ENCODE measurements at regions not wholly inside any gene's neighbourhood (a gene's known extent, or its start where the extent isn't known, plus 50 kb on each side); places are given as distances from the start of the nearest gene placed in this dataset.

- no peak for FAIRE-seq
- CTCF ChIA-PET: no interaction called here
- Histone ChIP-seq H3K36me3 (ENCODE audit: control insufficient read depth in 2 of 2, extremely low read depth in 1 of 2, insufficient read depth in 2 of 2, low read length in 2 of 2) (no peaks in the 10 kb centered on the region), H3K4me1 (ENCODE audit: control insufficient read depth, extremely low read depth, insufficient read depth, low read length) (no peaks in the 10 kb centered on the region), H3K9ac (replicated peaks; ENCODE audit: extremely low read depth, insufficient read depth, low read length) (no peak overlapping the region), H4K20me1 (replicated peaks; ENCODE audit: control insufficient read depth, extremely low read depth, insufficient read depth, low read length) (no peaks in the 10 kb centered on the region), H3K4me2 (ENCODE audit: insufficient read depth, low read length) (no peak overlapping the region), H3K9me3 (replicated peaks; ENCODE audit: control insufficient read depth, insufficient read depth, low read length) (no peaks in the 10 kb centered on the region), H3K4me3 (replicated peaks in 1 of 3; ENCODE audit: insufficient read depth in 1 of 3, low read depth in 1 of 3, low read length in 3 of 3) (no peak overlapping the region), H2AFZ (ENCODE audit: low read depth, low read length) (no peak overlapping the region), H3K79me2 (ENCODE audit: control insufficient read depth, insufficient read depth, low read length) (no peaks in the 10 kb centered on the region), H3K27ac (ENCODE audit: insufficient read depth, low read depth, low read length) (no peak overlapping the region), H3K9me1 (replicated peaks; ENCODE audit: control insufficient read depth, extremely low read depth, insufficient read depth, low read length) (no peaks in the 10 kb centered on the region), H3K27me3 (ENCODE audit: control insufficient read depth in 2 of 2, insufficient read depth in 2 of 2, low read length in 2 of 2) (peaks cover 8 to 13% of the 10 kb centered on the region in 2 experiments)
- DNase-seq (ENCODE audit: low read depth, low spot score): no peak
- dilution Hi-C loops (cut with MboI; ENCODE audit: extremely low pct_ligation_motif_present, low sequenced_read_pairs) (no loop called here), intact Hi-C loops (cut with micrococcal nuclease) (no loop called here)
- TF ChIP-seq EZH2 (IDR thresholded peaks at IDR 0.05; ENCODE audit: borderline replicate concordance, low read depth, low read length, severe bottlenecking): no peak
- no peak for TF ChIP-seq MAX (IDR thresholded peaks at IDR 0.05; ENCODE audit: insufficient read depth, insufficient read length)
- TF ChIP-seq CTCF (IDR thresholded peaks at IDR 0.05; ENCODE audit: extremely low read depth in 1 of 2, insufficient read depth in 1 of 2, low read depth in 1 of 2, low read length in 2 of 2): no peak
- no TSS peak for BruUV-seq (replicated peaks)
- POLR2A ChIA-PET: no interaction called here
These were observed 357.1 kb upstream of the NOCT start for GRCh38 chr4:138658518-138658917.

GRCh38 chr4:138656990-138657389 is 358.6 kb upstream of the NOCT start:
- Histone ChIP-seq H3K4me2 (ENCODE audit: insufficient read depth, low read length) (no peak overlapping the region), H2AFZ (ENCODE audit: low read depth, low read length) (no peak overlapping the region), H3K4me3 (replicated peaks in 1 of 3; ENCODE audit: insufficient read depth in 1 of 3, low read depth in 1 of 3, low read length in 3 of 3) (no peak overlapping the region), H3K9ac (replicated peaks; ENCODE audit: extremely low read depth, insufficient read depth, low read length) (no peak overlapping the region), H3K9me3 (replicated peaks; ENCODE audit: control insufficient read depth, insufficient read depth, low read length) (no peaks in the 10 kb centered on the region), H3K27me3 (ENCODE audit: control insufficient read depth in 2 of 2, insufficient read depth in 2 of 2, low read length in 2 of 2) (peaks cover 4 to 13% of the 10 kb centered on the region in 2 experiments), H4K20me1 (replicated peaks; ENCODE audit: control insufficient read depth, extremely low read depth, insufficient read depth, low read length) (no peaks in the 10 kb centered on the region), H3K79me2 (ENCODE audit: control insufficient read depth, insufficient read depth, low read length) (no peaks in the 10 kb centered on the region), H3K36me3 (ENCODE audit: control insufficient read depth in 2 of 2, extremely low read depth in 1 of 2, insufficient read depth in 2 of 2, low read length in 2 of 2) (no peaks in the 10 kb centered on the region), H3K27ac (ENCODE audit: insufficient read depth, low read depth, low read length) (no peak overlapping the region), H3K4me1 (ENCODE audit: control insufficient read depth, extremely low read depth, insufficient read depth, low read length) (no peaks in the 10 kb centered on the region), H3K9me1 (replicated peaks; ENCODE audit: control insufficient read depth, extremely low read depth, insufficient read depth, low read length) (no peaks in the 10 kb centered on the region)
- FAIRE-seq (no peak), DNase-seq (ENCODE audit: low read depth, low spot score) (no peak)
- CTCF ChIA-PET: no interaction called here
- dilution Hi-C loops (cut with MboI; ENCODE audit: extremely low pct_ligation_motif_present, low sequenced_read_pairs): no loop called here
- POLR2A ChIA-PET: no interaction called here
- intact Hi-C loops (cut with micrococcal nuclease): no loop called here
- no peak for TF ChIP-seq POLR2AphosphoS5 (IDR thresholded peaks at IDR 0.05; ENCODE audit: insufficient read depth, low read depth, low read length)
- TF ChIP-seq GATA2 (IDR thresholded peaks at IDR 0.05; ENCODE audit: insufficient read depth, insufficient read length, low read depth, low read length): no peak
- TF ChIP-seq CTCF (IDR thresholded peaks at IDR 0.05; ENCODE audit: extremely low read depth in 1 of 2, insufficient read depth in 1 of 2, low read depth in 1 of 2, low read length in 2 of 2): no peak
- no peak for TF ChIP-seq MYC (IDR thresholded peaks at IDR 0.05; ENCODE audit: low read depth, low read length)
- no peak for TF ChIP-seq EZH2 (IDR thresholded peaks at IDR 0.05; ENCODE audit: borderline replicate concordance, low read depth, low read length, severe bottlenecking)
- no peak for TF ChIP-seq MAX (IDR thresholded peaks at IDR 0.05; ENCODE audit: insufficient read depth, insufficient read length)
- TF ChIP-seq POLR2A (IDR thresholded peaks at IDR 0.05; ENCODE audit: low read depth, low read length): no peak
- TF ChIP-seq FOS (IDR thresholded peaks at IDR 0.05; ENCODE audit: borderline replicate concordance, insufficient read depth, low read length): no peak
- TF ChIP-seq JUN (IDR thresholded peaks at IDR 0.05; ENCODE audit: borderline replicate concordance, insufficient read depth, insufficient read length, low read depth): no peak
- no TSS peak for BruUV-seq (replicated peaks)
